ENCODE measurements at regions not wholly inside any gene's neighbourhood (a gene's known extent, or its start where the extent isn't known, plus 50 kb on each side); places are given as distances from the start of the nearest gene placed in this dataset.

GRCh38 chr11:104332110-104332509 is 168.2 kb upstream of the PDGFD start:
- Mint-ChIP-seq H3K4me1 (no peaks in the 10 kb centered on the region), H3K27me3 (ENCODE audit: insufficient read depth, low read depth) (no peaks in the 10 kb centered on the region), H3K27ac (no peak overlapping the region), H3K9me3 (no peaks in the 10 kb centered on the region), H3K4me3 (no peak overlapping the region), H3K36me3 (no peaks in the 10 kb centered on the region)
- H3K27me3 ChIP-seq: no peaks in the 10 kb centered on the region
- peak overlapping the region; percentile 44 for H2AFZ ChIP-seq (replicated peaks)
- TF ChIP-seq EZH2phosphoT487 (IDR thresholded peaks at IDR 0.05) (no peak), CTCF (IDR thresholded peaks at IDR 0.05) (peak; percentile 73)
- H4K20me1 ChIP-seq (ENCODE audit: low read depth): no peaks in the 10 kb centered on the region
- no peak overlapping the region for H3K27ac ChIP-seq
- H3K4me1 ChIP-seq: no peaks in the 10 kb centered on the region
- peak; percentile 74 for DNase-seq (ENCODE audit: low spot score)
- H3K36me3 ChIP-seq: no peaks in the 10 kb centered on the region
- H3K4me2 ChIP-seq: no peak overlapping the region
- no peaks in the 10 kb centered on the region for H3K9me3 ChIP-seq (ENCODE audit: low read depth)
- no peak overlapping the region for H3K4me3 ChIP-seq
- H3F3A ChIP-seq (ENCODE audit: low read depth): no peaks in the 10 kb centered on the region
- H3K9ac ChIP-seq: no peak overlapping the region
- no peaks in the 10 kb centered on the region for H3K79me2 ChIP-seq (ENCODE audit: low read depth)

GRCh38 chr11:104329078-104329665 is 165.2 kb upstream of the PDGFD start:
- Mint-ChIP-seq H3K27me3 (ENCODE audit: insufficient read depth, low read depth) (no peaks in the 10 kb centered on the region), H3K36me3 (no peaks in the 10 kb centered on the region), H3K27ac (no peak overlapping the region), H3K4me1 (no peaks in the 10 kb centered on the region), H3K9me3 (no peaks in the 10 kb centered on the region), H3K4me3 (no peak overlapping the region)
- no peak overlapping the region for H3K9ac ChIP-seq
- H3K9me3 ChIP-seq (ENCODE audit: low read depth): no peaks in the 10 kb centered on the region
- no peak for TF ChIP-seq EZH2 (IDR thresholded peaks at IDR 0.05)
- TF ChIP-seq CTCF (IDR thresholded peaks at IDR 0.05): no peak
- no peak for TF ChIP-seq EZH2phosphoT487 (IDR thresholded peaks at IDR 0.05)
- DNase-seq (ENCODE audit: low spot score): no peak
- H3K4me1 ChIP-seq: no peaks in the 10 kb centered on the region
- no peak overlapping the region for H3K4me2 ChIP-seq
- no peaks in the 10 kb centered on the region for H3K27me3 ChIP-seq
- H3K27ac ChIP-seq: no peak overlapping the region
- no peak overlapping the region for H2AFZ ChIP-seq (replicated peaks)
- H3K4me3 ChIP-seq: no peak overlapping the region
- no peaks in the 10 kb centered on the region for H4K20me1 ChIP-seq (ENCODE audit: low read depth)
- H3F3A ChIP-seq (ENCODE audit: low read depth): no peaks in the 10 kb centered on the region
- H3K79me2 ChIP-seq (ENCODE audit: low read depth): no peaks in the 10 kb centered on the region
- no peaks in the 10 kb centered on the region for H3K36me3 ChIP-seq

- H3K9ac ChIP-seq: no peak overlapping the region
- H3K4me1 ChIP-seq: no peaks in the 10 kb centered on the region
- no peaks in the 10 kb centered on the region for H3K9me3 ChIP-seq (ENCODE audit: low read depth)
- no peaks in the 10 kb centered on the region for H4K20me1 ChIP-seq (ENCODE audit: low read depth)
- no peak overlapping the region for H3K4me3 Mint-ChIP-seq
- no peak overlapping the region for H3K4me2 ChIP-seq
- H3K36me3 Mint-ChIP-seq: no peaks in the 10 kb centered on the region
- TF ChIP-seq EZH2phosphoT487 (IDR thresholded peaks at IDR 0.05) (no peak), EZH2 (IDR thresholded peaks at IDR 0.05) (no peak), CTCF (IDR thresholded peaks at IDR 0.05) (no peak)
- no peak overlapping the region for H3K27ac ChIP-seq
- no peaks in the 10 kb centered on the region for H3K4me1 Mint-ChIP-seq
- no peaks in the 10 kb centered on the region for H3K27me3 ChIP-seq
- H3F3A ChIP-seq (ENCODE audit: low read depth): no peaks in the 10 kb centered on the region
- H2AFZ ChIP-seq (replicated peaks): peak overlapping the region; percentile 3
- no peak overlapping the region for H3K4me3 ChIP-seq
- H3K9me3 Mint-ChIP-seq: no peaks in the 10 kb centered on the region
- H3K27me3 Mint-ChIP-seq (ENCODE audit: insufficient read depth, low read depth): no peaks in the 10 kb centered on the region
- DNase-seq (ENCODE audit: low spot score): no peak
- H3K79me2 ChIP-seq (ENCODE audit: low read depth): no peaks in the 10 kb centered on the region
- no peaks in the 10 kb centered on the region for H3K36me3 ChIP-seq
- H3K27ac Mint-ChIP-seq: no peak overlapping the region
These were observed 164.6 kb upstream of the PDGFD start for GRCh38 chr11:104328512-104328907.
